ENCODE measurements at regions not wholly inside any gene's neighbourhood (a gene's known extent, or its start where the extent isn't known, plus 50 kb on each side); places are given as distances from the start of the nearest gene placed in this dataset.

DNA sequence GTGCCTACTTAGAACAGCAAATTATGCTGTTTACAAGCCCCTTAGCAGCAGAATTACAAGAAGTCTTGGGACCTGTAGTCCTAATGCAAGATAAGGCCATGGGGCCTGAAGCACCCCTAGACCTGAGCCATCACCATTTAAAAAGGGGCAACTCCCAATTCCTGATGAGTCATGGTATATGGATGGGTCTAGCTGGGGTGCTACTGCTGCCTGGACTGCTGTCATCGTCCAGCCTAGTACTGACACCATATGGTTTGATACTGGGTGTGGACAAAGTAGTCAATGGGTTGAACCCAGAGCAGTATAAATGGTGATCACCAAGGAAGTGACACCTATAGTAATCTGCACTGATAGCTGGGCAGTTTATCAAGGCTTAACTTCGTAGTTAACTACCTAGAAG lies 450.0 kb downstream of the IPMK start:
- TF ChIP-seq, protein P1, sequence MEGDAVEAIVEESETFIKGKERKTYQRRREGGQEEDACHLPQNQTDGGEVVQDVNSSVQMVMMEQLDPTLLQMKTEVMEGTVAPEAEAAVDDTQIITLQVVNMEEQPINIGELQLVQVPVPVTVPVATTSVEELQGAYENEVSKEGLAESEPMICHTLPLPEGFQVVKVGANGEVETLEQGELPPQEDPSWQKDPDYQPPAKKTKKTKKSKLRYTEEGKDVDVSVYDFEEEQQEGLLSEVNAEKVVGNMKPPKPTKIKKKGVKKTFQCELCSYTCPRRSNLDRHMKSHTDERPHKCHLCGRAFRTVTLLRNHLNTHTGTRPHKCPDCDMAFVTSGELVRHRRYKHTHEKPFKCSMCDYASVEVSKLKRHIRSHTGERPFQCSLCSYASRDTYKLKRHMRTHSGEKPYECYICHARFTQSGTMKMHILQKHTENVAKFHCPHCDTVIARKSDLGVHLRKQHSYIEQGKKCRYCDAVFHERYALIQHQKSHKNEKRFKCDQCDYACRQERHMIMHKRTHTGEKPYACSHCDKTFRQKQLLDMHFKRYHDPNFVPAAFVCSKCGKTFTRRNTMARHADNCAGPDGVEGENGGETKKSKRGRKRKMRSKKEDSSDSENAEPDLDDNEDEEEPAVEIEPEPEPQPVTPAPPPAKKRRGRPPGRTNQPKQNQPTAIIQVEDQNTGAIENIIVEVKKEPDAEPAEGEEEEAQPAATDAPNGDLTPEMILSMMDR (IDR thresholded peaks at IDR 0.05): no peak
- TF ChIP-seq EZH2 (IDR thresholded peaks at IDR 0.05; ENCODE audit: borderline replicate concordance, insufficient read depth, low read depth, low read length, poor library complexity, severe bottlenecking): no peak
